ENCODE measurements at regions not wholly inside any gene's neighbourhood (a gene's known extent, or its start where the extent isn't known, plus 50 kb on each side); places are given as distances from the start of the nearest gene placed in this dataset.
"Not testable (repeated sequence)": the region's sequence is repeated elsewhere in the genome, so short reads cannot be mapped to it uniquely, and the experiment has no call there.

DNA sequence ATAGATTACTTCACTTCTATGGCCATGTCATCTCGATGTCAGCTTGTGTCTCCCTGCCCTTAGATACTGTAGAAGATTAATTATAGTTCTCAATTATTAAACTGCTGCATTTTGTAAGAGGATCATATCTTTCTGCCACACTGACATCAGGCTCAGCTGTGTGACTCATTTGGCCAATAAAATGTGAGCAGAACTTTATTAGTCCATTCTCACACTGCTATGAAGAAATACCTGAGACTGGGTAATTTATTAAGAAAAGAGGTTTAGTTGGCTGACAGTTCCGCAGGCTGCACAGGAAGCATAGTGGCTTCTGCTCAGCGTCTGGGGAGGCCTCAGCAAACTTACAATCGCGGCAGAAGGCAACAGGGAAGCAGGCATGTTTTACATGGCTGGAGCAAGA lies 290.4 kb downstream of the RAD51AP2 start:
- 76 to 83% methylated on average over 5 of the region's 5 CpGs for WGBS, 2 donors
- no peaks in the 10 kb centered on the region for H3K4me1 ChIP-seq
- H3K27ac ChIP-seq = no peak overlapping the region
- no peaks in the 10 kb centered on the region for H3K27me3 ChIP-seq
- TF ChIP-seq POLR2AphosphoS5 (IDR thresholded peaks at IDR 0.05) = no peak
- no peak for TF ChIP-seq CTCF (IDR thresholded peaks at IDR 0.05)
- no peak for TF ChIP-seq EP300 (IDR thresholded peaks at IDR 0.05)
- TF ChIP-seq POLR2A (IDR thresholded peaks at IDR 0.05) = no peak
- intact Hi-C loops (cut with DNase I) = no loop called here
- H3K36me3 ChIP-seq = no peaks in the 10 kb centered on the region
- no peak for DNase-seq
- no peak overlapping the region for H3K4me3 ChIP-seq
- H3K9me3 ChIP-seq = no peaks in the 10 kb centered on the region

DNA sequence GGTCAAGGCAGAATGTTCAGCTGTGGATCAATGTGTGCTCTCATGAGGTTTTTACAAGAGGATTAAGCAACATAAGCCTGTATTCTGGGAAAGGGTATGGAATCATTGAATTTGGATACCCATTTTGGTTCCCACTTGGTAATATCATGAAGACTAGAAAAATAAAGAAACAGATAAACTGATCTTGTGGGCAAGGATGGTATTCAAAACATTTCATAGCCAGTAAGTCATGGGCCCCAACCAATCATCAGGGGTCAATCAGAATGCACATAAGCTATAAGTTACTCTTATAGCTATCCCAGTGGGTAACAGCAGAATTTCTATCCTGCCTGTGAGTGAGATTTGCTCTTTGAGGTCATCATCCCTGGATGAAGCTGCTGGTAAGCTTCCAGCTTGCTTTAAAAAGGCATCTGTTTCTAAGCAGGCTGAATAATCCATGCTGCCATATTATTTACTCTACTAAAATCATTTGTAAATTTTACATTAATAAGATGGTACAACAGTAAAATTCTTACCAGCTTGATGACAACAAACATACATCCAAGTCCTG lies 291.2 kb downstream of the RAD51AP2 start:
- Histone ChIP-seq H3K9me3 (no peaks in the 10 kb centered on the region), H3K4me3 (no peak overlapping the region), H3K27me3 (no peaks in the 10 kb centered on the region), H3K27ac (no peak overlapping the region), H3K4me1 (no peaks in the 10 kb centered on the region), H3K36me3 (no peaks in the 10 kb centered on the region)
- TF ChIP-seq POLR2A (IDR thresholded peaks at IDR 0.05) = no peak
- TF ChIP-seq EP300 (IDR thresholded peaks at IDR 0.05) = no peak
- no peak for TF ChIP-seq POLR2AphosphoS5 (IDR thresholded peaks at IDR 0.05)
- no peak for TF ChIP-seq CTCF (IDR thresholded peaks at IDR 0.05)
- intact Hi-C loops (cut with DNase I) = no loop called here
- no peak for DNase-seq

DNA sequence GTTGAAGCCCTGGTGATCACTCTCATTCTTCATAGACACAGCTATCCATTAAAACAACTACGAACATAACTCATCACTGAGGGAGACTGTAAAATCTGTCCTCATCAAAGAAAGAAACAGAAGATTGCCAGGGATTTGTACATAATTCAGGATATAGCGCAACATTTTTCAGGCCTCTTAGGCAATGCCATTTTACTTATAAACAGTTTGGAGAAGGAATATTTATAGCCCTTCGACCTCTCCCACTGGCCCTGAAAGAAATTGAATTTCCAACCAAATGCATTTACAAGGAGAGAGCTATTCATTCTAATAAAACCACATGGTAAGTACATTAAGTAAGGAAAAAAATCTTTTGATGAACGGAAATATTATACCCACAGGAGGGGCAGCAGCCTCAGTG lies 295.0 kb downstream of the RAD51AP2 start:
- Histone ChIP-seq H3K27ac (no peak overlapping the region), H3K9me3 (no peaks in the 10 kb centered on the region), H3K27me3 (no peaks in the 10 kb centered on the region), H3K4me3 (no peak overlapping the region), H3K36me3 (no peaks in the 10 kb centered on the region), H3K4me1 (no peaks in the 10 kb centered on the region)
- 70 to 77% methylated on average over 4 of the region's 4 CpGs for WGBS, 2 donors
- DNase-seq = no peak
- no peak for TF ChIP-seq CTCF (IDR thresholded peaks at IDR 0.05)
- no peak for TF ChIP-seq POLR2AphosphoS5 (IDR thresholded peaks at IDR 0.05)
- TF ChIP-seq EP300 (IDR thresholded peaks at IDR 0.05) = no peak
- TF ChIP-seq POLR2A (IDR thresholded peaks at IDR 0.05) = no peak
- intact Hi-C loops (cut with DNase I) = no loop called here

- H3K9me3 ChIP-seq = no peaks in the 10 kb centered on the region
- no peak for DNase-seq
- intact Hi-C loops (cut with DNase I) = no loop called here
- no peak for TF ChIP-seq POLR2A (IDR thresholded peaks at IDR 0.05)
- WGBS, 2 donors = 64 to 72% methylated on average over 2 of the region's 2 CpGs
- no peaks in the 10 kb centered on the region for H3K27me3 ChIP-seq
- no peak overlapping the region for H3K27ac ChIP-seq
- no peak overlapping the region for H3K4me3 ChIP-seq
- H3K36me3 ChIP-seq = no peaks in the 10 kb centered on the region
- H3K4me1 ChIP-seq = no peaks in the 10 kb centered on the region
Measured at GRCh38 chr2:17208511-17208910, 309.7 kb downstream of the RAD51AP2 start.

DNA sequence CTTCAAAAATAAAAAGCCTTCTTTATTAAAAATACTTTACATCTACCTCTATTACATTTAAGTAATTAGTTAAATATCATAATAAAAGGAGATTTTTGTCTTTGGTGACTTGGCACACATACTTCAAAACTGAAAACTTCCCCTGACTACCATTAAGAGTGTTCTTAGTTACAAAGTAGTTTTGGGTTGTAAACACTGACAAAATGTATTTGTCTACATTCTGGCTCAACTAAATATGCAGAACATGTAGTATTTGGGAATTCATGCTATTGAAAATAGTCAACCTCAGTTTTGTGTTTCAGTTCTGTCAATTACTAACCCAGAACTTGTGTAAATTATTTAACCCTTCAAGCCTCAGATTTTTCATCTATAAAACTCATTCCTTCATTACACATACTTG lies 311.5 kb downstream of the RAD51AP2 start:
- H3K4me1 ChIP-seq = no peaks in the 10 kb centered on the region
- no peak overlapping the region for H3K27ac ChIP-seq
- no peak overlapping the region for H3K4me3 ChIP-seq
- no peak for DNase-seq
- no peaks in the 10 kb centered on the region for H3K36me3 ChIP-seq
- intact Hi-C loops (cut with DNase I) = no loop called here
- no peaks in the 10 kb centered on the region for H3K9me3 ChIP-seq
- TF ChIP-seq EP300 (IDR thresholded peaks at IDR 0.05) (no peak), POLR2A (IDR thresholded peaks at IDR 0.05) (no peak), POLR2AphosphoS5 (IDR thresholded peaks at IDR 0.05) (no peak), CTCF (IDR thresholded peaks at IDR 0.05) (no peak)
- H3K27me3 ChIP-seq = no peaks in the 10 kb centered on the region

DNA sequence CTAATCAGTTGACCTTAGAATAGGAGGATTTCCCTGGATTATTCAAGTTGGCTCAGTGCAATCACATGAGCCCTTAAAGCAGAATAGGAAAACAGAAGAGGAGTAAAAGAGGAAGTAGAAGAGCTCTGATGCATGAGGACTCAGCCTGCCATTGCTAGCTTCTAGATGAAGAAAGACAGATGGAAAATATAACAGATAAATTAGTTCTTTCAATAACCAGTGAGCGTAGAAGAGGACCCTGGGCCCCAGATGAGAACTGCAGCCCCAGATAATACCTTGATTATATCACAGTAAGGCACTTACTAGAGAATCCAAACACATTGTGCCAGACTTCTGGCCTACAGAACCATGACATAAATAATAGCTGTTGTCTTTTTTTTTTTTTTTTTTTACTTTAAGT lies 314.0 kb downstream of the RAD51AP2 start:
- H3K36me3 ChIP-seq; DNase-seq; H3K27ac ChIP-seq; H3K4me3 ChIP-seq; H3K4me1 ChIP-seq; H3K27me3 ChIP-seq; H3K9me3 ChIP-seq; intact Hi-C loops (cut with DNase I): not testable (repeated sequence)
- WGBS, 2 donors = 88 to 95% methylated on average over 1 of the region's 1 CpG

DNA sequence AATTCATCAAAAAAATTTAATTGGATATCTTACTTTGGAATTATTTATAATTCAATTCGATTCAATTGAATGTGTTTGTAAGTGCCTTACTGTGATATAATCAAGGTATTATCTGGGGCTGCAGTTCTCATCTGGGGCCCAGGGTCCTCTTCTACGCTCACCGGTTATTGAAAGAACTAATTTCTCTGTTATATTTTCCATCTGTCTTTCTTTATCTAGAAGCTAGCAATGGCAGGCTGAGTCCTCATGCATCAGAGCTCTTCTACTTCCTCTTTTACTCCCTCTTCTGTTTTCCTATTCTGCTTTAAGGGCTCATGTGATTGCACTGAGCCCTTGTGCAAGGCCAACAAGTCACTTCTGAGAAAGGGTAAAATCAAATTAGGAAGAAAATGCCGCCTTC lies 315.6 kb downstream of the RAD51AP2 start:
- WGBS, 2 donors = 70 to 86% methylated on average over 4 of the region's 4 CpGs
- H3K27ac ChIP-seq; H3K9me3 ChIP-seq; H3K27me3 ChIP-seq; intact Hi-C loops (cut with DNase I); DNase-seq; H3K4me1 ChIP-seq; H3K4me3 ChIP-seq; H3K36me3 ChIP-seq: not testable (repeated sequence)

All from sigmoid colon (tissue), 6 donors.